GM13977 (cell line): ENCODE measurements at regions not wholly inside any gene's neighbourhood (a gene's known extent, or its start where the extent isn't known, plus 50 kb on each side); places are given as distances from the start of the nearest gene placed in this dataset.
"Not testable (repeated sequence)": the region's sequence is repeated elsewhere in the genome, so short reads cannot be mapped to it uniquely, and the experiment has no call there.

Experiments used
- DNase-seq: peaks from one replicate; pipeline ENCODE4 v3.0.0; 2012; ENCODE audit warnings: low spot score
- CTCF ChIP-seq: IDR thresholded peaks from 2 replicates; pipeline ENCODE4 v1.5.1; 2012; ENCODE audit warnings: mild to moderate bottlenecking, control low read depth; ENCODE audit not compliant: insufficient read depth; ENCODE audit errors: extremely low read depth, missing control alignments
- in situ Hi-C: fragments of 300-500 bp; cut with MboI; formaldehyde crosslinking; loops from one replicate; pipeline ENCODE4 v1.12.0; 2022; ENCODE audit warnings: low sequenced_read_pairs, low pct_unique_long_range_greater_than_20kb, mixed read lengths, inconsistent platforms; ENCODE audit not compliant: unreplicated experiment

- in situ Hi-C loops, result no loop called here
- TF ChIP-seq CTCF, result peak; percentile 84
These were observed 628.7 kb downstream of the TYW1 start for GRCh38 chr7:67625257-67625737.

DNA sequence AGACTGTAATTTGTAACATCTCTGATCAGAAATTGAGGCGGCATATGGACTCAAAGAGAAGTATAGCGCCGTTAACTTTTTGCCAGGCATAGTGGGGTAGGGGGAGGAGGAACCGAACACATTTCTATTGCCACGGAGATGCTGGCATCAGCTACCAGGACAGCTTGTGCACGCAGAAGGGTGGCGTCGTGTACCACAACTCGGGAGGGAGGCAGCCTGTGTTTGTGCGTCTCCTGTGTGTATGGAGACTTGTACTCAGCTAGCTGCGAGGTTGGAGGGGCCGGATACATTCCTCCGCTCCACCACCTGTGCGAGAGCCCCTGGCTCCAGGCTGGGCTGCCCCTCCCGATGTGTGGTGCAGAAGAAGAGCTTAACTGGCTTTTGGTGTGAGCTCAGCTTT is 634.8 kb downstream of the TYW1 start:
- TF ChIP-seq CTCF, result no peak
- in situ Hi-C loops, result no loop called here
- DNase-seq, result no peak

More at GRCh38 chr7:67625257-67625737, 628.7 kb downstream of the TYW1 start:
- DNase-seq, result peak; percentile 55

GRCh38 chr7:67635271-67635670 is 638.6 kb downstream of the TYW1 start:
- no peak for DNase-seq
- in situ Hi-C loops, result no loop called here
- no peak for TF ChIP-seq CTCF

- DNase-seq, result no peak
- in situ Hi-C loops, result no loop called here
- TF ChIP-seq CTCF, result no peak
These were observed 639.9 kb downstream of the TYW1 start for GRCh38 chr7:67636348-67637022.

GRCh38 chr7:67637023-67637358 is 640.4 kb downstream of the TYW1 start:
- no peak for DNase-seq
- TF ChIP-seq CTCF, result no peak
- in situ Hi-C loops, result no loop called here

DNA sequence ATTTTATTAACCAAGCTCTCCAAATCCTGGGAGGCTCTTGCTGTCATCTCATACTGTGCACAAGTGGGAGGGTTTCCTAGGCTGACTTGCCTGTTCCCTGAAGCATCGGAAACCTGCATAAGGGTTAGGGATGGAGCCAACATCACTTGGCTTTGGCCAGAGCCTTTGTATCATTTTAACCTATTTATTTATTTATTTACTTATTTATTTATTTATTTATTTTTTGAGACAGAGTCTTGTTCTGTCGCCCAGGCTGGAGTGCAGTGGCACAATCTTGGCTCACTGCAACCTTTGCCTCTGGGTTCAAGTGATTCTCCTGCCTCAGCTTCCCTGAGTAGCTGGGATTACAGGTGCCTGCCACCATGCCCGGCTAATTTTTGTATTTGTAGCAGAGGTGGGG is 645.9 kb downstream of the TYW1 start:
- DNase-seq, in situ Hi-C loops: not testable (repeated sequence)

DNA sequence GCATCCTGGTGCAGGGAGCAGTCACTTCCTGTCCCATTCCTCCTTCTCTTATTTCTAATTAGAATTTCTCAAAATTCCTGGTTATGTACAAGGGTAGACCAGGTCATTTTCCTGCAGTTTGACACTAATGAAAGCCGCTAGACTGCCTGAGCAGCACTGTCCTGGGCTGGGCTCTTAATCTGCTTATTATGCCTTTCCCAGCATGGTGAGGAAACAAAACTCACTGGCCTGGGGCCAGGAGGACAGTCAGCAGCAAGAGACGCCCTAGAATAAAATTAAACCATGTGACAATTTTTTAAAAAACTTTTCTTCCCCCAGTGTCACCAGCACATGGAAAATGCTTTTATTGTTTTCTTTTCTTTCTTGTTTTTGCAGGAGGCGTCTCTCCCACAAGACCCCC is 647.5 kb downstream of the TYW1 start:
- DNase-seq, result no peak
- no peak for TF ChIP-seq CTCF
- in situ Hi-C loops, result no loop called here
